ENCODE measurements at regions not wholly inside any gene's neighbourhood (a gene's known extent, or its start where the extent isn't known, plus 50 kb on each side); places are given as distances from the start of the nearest gene placed in this dataset.

DNA sequence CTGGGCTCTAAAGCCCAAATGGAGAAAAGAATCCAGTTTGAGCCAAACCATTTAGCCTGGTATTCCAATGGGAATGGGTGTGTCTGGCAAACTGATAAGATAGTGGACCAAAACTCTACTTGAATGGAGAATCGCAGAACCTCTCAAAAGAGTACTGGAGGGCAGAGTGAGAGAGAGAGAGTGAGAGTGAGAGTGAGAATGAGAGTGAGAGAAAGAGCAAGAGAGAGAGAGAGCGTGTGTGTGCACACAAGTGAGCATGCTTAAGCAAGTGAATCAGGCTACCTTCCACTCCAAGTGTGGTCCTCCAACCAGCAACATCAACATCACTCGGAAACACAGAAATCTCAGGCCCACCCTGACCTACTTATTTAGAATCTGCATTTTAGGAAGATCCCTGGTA is 58.8 kb downstream of the UQCRFS1 start:
- TF ChIP-seq, protein P1, sequence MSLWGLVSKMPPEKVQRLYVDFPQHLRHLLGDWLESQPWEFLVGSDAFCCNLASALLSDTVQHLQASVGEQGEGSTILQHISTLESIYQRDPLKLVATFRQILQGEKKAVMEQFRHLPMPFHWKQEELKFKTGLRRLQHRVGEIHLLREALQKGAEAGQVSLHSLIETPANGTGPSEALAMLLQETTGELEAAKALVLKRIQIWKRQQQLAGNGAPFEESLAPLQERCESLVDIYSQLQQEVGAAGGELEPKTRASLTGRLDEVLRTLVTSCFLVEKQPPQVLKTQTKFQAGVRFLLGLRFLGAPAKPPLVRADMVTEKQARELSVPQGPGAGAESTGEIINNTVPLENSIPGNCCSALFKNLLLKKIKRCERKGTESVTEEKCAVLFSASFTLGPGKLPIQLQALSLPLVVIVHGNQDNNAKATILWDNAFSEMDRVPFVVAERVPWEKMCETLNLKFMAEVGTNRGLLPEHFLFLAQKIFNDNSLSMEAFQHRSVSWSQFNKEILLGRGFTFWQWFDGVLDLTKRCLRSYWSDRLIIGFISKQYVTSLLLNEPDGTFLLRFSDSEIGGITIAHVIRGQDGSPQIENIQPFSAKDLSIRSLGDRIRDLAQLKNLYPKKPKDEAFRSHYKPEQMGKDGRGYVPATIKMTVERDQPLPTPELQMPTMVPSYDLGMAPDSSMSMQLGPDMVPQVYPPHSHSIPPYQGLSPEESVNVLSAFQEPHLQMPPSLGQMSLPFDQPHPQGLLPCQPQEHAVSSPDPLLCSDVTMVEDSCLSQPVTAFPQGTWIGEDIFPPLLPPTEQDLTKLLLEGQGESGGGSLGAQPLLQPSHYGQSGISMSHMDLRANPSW (CRISPR knock-in tag; conservative IDR thresholded peaks at IDR 0.05; ENCODE audit: low read depth): no peak
- no peak for TF ChIP-seq RELA (CRISPR knock-in tag; IDR thresholded peaks at IDR 0.05; ENCODE audit: borderline replicate concordance)
- no peak for TF ChIP-seq SP1 (CRISPR knock-in tag; conservative IDR thresholded peaks at IDR 0.05)
- TF ChIP-seq JAZF1 (CRISPR knock-in tag; IDR thresholded peaks at IDR 0.05): no peak
- TF ChIP-seq TP53 (CRISPR knock-in tag; IDR thresholded peaks at IDR 0.05): no peak
- no peak for TF ChIP-seq SOX15 (CRISPR knock-in tag; IDR thresholded peaks at IDR 0.05)
- TF ChIP-seq, protein P2, sequence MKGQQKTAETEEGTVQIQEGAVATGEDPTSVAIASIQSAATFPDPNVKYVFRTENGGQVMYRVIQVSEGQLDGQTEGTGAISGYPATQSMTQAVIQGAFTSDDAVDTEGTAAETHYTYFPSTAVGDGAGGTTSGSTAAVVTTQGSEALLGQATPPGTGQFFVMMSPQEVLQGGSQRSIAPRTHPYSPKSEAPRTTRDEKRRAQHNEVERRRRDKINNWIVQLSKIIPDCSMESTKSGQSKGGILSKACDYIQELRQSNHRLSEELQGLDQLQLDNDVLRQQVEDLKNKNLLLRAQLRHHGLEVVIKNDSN (CRISPR knock-in tag; IDR thresholded peaks at IDR 0.05): no peak
- no peak for TF ChIP-seq SMAD4 (CRISPR knock-in tag; IDR thresholded peaks at IDR 0.05)
- TF ChIP-seq ZNF416 (CRISPR knock-in tag; IDR thresholded peaks at IDR 0.05): no peak
- no peak for TF ChIP-seq SMAD3 (CRISPR knock-in tag; IDR thresholded peaks at IDR 0.05; ENCODE audit: borderline replicate concordance)
- TF ChIP-seq ZNF423 (CRISPR knock-in tag; IDR thresholded peaks at IDR 0.05): no peak
- no peak for TF ChIP-seq FOXK1 (CRISPR knock-in tag; IDR thresholded peaks at IDR 0.05)
- no peak for TF ChIP-seq ATF1 (CRISPR knock-in tag; IDR thresholded peaks at IDR 0.05)
- no peak for TF ChIP-seq NFATC4 (CRISPR knock-in tag; IDR thresholded peaks at IDR 0.05)
- no peak for TF ChIP-seq FOXP1 (CRISPR knock-in tag; IDR thresholded peaks at IDR 0.05; ENCODE audit: borderline replicate concordance)

DNA sequence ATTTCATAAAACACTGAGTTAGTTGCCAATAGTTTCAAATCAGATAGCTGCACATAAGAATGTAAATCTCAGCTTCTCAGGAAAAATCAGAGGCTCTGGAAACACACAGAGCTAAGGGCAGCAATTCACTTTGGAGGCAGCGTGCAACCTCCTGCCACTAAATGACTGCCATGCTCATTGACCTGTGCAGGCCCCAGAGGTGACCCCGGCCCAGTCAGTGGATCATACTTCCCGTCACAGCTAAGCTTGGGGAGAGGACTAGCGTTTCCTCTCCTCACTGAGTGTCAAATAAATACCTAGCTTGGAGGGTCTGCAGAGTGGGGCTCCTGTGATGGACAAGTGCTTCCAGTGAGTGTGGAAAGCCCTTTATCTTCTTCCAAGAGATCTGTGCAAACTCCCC is 67.2 kb downstream of the UQCRFS1 start:
- Mint-ChIP-seq H3K27me3 (ENCODE audit: low read depth) (peaks cover 44% of the 10 kb centered on the region), H3K4me3 (no peak overlapping the region), H3K36me3 (peaks cover under 1% of the 10 kb centered on the region; the same call in 1 of the 2 replicates), H3K4me1 (no peaks in the 10 kb centered on the region), H3K27ac (no peak overlapping the region), H3K9me3 (peaks cover 11% of the 10 kb centered on the region)
- ChIA-PET CTCF (interaction anchor here (0.9 kb wide), 1 partner anchor 24 kb away, joined by 3 read pairs; no protein-coding TSS in a partner anchor), POLR2A (interaction anchor here (0.7 kb wide), 1 partner anchor 140 kb away, joined by 3 read pairs; no protein-coding TSS in a partner anchor)
- ATAC-seq (no peak), DNase-seq (ENCODE audit: low spot score) (no peak)
- TF ChIP-seq, protein P3, sequence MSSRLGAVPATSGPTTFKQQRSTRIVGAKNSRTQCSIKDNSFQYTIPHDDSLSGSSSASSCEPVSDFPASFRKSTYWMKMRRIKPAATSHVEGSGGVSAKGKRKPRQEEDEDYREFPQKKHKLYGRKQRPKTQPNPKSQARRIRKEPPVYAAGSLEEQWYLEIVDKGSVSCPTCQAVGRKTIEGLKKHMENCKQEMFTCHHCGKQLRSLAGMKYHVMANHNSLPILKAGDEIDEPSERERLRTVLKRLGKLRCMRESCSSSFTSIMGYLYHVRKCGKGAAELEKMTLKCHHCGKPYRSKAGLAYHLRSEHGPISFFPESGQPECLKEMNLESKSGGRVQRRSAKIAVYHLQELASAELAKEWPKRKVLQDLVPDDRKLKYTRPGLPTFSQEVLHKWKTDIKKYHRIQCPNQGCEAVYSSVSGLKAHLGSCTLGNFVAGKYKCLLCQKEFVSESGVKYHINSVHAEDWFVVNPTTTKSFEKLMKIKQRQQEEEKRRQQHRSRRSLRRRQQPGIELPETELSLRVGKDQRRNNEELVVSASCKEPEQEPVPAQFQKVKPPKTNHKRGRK (CRISPR knock-in tag; IDR thresholded peaks at IDR 0.05; ENCODE audit: borderline replicate concordance): no peak
- TF ChIP-seq ZNF671 (CRISPR knock-in tag; IDR thresholded peaks at IDR 0.05) (no peak), OVOL2 (CRISPR knock-in tag; IDR thresholded peaks at IDR 0.05; ENCODE audit: borderline replicate concordance) (no peak), IRF2 (CRISPR knock-in tag; IDR thresholded peaks at IDR 0.05; ENCODE audit: borderline replicate concordance, low read depth) (no peak), SP1 (CRISPR knock-in tag; conservative IDR thresholded peaks at IDR 0.05) (no peak), ZNF138 (CRISPR knock-in tag; conservative IDR thresholded peaks at IDR 0.05) (no peak), KAT7 (CRISPR knock-in tag; IDR thresholded peaks at IDR 0.05; ENCODE audit: borderline replicate concordance) (no peak)
- TF ChIP-seq, protein P1 (CRISPR knock-in tag; conservative IDR thresholded peaks at IDR 0.05; ENCODE audit: low read depth): no peak
- TF ChIP-seq, protein P4, sequence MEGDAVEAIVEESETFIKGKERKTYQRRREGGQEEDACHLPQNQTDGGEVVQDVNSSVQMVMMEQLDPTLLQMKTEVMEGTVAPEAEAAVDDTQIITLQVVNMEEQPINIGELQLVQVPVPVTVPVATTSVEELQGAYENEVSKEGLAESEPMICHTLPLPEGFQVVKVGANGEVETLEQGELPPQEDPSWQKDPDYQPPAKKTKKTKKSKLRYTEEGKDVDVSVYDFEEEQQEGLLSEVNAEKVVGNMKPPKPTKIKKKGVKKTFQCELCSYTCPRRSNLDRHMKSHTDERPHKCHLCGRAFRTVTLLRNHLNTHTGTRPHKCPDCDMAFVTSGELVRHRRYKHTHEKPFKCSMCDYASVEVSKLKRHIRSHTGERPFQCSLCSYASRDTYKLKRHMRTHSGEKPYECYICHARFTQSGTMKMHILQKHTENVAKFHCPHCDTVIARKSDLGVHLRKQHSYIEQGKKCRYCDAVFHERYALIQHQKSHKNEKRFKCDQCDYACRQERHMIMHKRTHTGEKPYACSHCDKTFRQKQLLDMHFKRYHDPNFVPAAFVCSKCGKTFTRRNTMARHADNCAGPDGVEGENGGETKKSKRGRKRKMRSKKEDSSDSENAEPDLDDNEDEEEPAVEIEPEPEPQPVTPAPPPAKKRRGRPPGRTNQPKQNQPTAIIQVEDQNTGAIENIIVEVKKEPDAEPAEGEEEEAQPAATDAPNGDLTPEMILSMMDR (IDR thresholded peaks at IDR 0.05): no peak
- TF ChIP-seq, protein P5, sequence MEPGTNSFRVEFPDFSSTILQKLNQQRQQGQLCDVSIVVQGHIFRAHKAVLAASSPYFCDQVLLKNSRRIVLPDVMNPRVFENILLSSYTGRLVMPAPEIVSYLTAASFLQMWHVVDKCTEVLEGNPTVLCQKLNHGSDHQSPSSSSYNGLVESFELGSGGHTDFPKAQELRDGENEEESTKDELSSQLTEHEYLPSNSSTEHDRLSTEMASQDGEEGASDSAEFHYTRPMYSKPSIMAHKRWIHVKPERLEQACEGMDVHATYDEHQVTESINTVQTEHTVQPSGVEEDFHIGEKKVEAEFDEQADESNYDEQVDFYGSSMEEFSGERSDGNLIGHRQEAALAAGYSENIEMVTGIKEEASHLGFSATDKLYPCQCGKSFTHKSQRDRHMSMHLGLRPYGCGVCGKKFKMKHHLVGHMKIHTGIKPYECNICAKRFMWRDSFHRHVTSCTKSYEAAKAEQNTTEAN (CRISPR knock-in tag; IDR thresholded peaks at IDR 0.05): no peak
- TF ChIP-seq, protein P6, sequence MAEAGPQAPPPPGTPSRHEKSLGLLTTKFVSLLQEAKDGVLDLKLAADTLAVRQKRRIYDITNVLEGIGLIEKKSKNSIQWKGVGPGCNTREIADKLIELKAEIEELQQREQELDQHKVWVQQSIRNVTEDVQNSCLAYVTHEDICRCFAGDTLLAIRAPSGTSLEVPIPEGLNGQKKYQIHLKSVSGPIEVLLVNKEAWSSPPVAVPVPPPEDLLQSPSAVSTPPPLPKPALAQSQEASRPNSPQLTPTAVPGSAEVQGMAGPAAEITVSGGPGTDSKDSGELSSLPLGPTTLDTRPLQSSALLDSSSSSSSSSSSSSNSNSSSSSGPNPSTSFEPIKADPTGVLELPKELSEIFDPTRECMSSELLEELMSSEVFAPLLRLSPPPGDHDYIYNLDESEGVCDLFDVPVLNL (CRISPR knock-in tag; IDR thresholded peaks at IDR 0.05; ENCODE audit: borderline replicate concordance, low read depth): no peak

More for the DNA sequence above, 58.8 kb downstream of the UQCRFS1 start:
- H3K4me3 Mint-ChIP-seq: no peak overlapping the region
- H3K36me3 Mint-ChIP-seq: peaks cover 8% of the 10 kb centered on the region
- POLR2A ChIA-PET: no interaction called here
- no peak for DNase-seq (ENCODE audit: low spot score)
- H3K4me1 Mint-ChIP-seq: peaks cover 3% of the 10 kb centered on the region; the same call in 1 of the 2 replicates
- ATAC-seq: no peak
- peaks cover 5% of the 10 kb centered on the region for H3K27me3 Mint-ChIP-seq (ENCODE audit: low read depth)
- H3K9me3 Mint-ChIP-seq: peaks cover 32% of the 10 kb centered on the region
- CTCF ChIA-PET: no interaction called here
- no peak overlapping the region for H3K27ac Mint-ChIP-seq

Data from WTC11 (cell line).